GM12878 (cell line): ENCODE measurements at regions not wholly inside any gene's neighbourhood (a gene's known extent, or its start where the extent isn't known, plus 50 kb on each side); places are given as distances from the start of the nearest gene placed in this dataset.

Experiments used
- ATAC-seq: fragments of 200-7000 bp; cut with Tn5 transposase; 3 replicates; pipeline ENCODE4 v1.9.1; 2020; ENCODE audit warnings: mild to moderate bottlenecking, moderate library complexity
- BruUV-seq: library from RNA; stranded (reverse); fragments of 400-500 nt; replicated peaks from 2 replicates; lab custom pipeline; 2021; lab: Mats Ljungman, UMichigan
- CTCF ChIA-PET: fragments of 300-600 bp; sonication (Branson Sonifier 250); formaldehyde crosslinking; extraction: SDS; loops from one replicate; lab custom pipeline; 2021; ENCODE audit warnings: inconsistent platforms; lab: Yijun Ruan, JAX
- POLR2A ChIA-PET: fragments of 350-600 bp; formaldehyde crosslinking; extraction: SDS; loops from one replicate; lab custom pipeline; 2021; ENCODE audit warnings: inconsistent platforms; lab: Charles Lee
- RAD21 ChIA-PET: fragments of 300-600 bp; sonication (Branson Sonifier 250); formaldehyde crosslinking; loops from one replicate; lab custom pipeline; 2023; ENCODE audit warnings: antibody characterized with exemption; ENCODE audit not compliant: unreplicated experiment; lab: Charles Lee
- SMC1A ChIA-PET: fragments of 300-600 bp; sonication (Branson Sonifier 250); formaldehyde crosslinking; loops from one replicate; lab custom pipeline; 2023; ENCODE audit not compliant: unreplicated experiment, uncharacterized antibody; lab: Charles Lee
- DNase-seq: peaks from one replicate; pipeline ENCODE4 v3.0.0-alpha.2; 2011; ENCODE audit warnings: low read depth, low spot score
- FAIRE-seq: peaks from 3 replicates; lab custom pipeline; 2011; peaks lifted over from hg19 to GRCh38; lab: Jason Lieb, UNC
- H2AFZ ChIP-seq: 2 replicates; pipeline ENCODE4 v1.6.0; 2011; ENCODE audit warnings: low read depth, low read length, control low read depth; ENCODE audit not compliant: control insufficient read depth
- H3K27ac ChIP-seq: 2 replicates; pipeline ENCODE4 v1.5.1; 2011; ENCODE audit warnings: control low read depth; ENCODE audit not compliant: control insufficient read depth, insufficient read depth
- H3K27me3 ChIP-seq, 2 experiments: replicated peaks in 1 of 2; 2 replicates each; pipeline versions ENCODE4 v1.6.0 to v1.6.1; 2011; ENCODE audit warnings: low read length in 1 of 2; ENCODE audit not compliant: control insufficient read depth in 2 of 2, insufficient read depth in 2 of 2
- H3K36me3 ChIP-seq, 2 experiments: 2 replicates each; pipeline ENCODE4 v1.5.1; 2011; ENCODE audit warnings: low read length in 1 of 2; ENCODE audit not compliant: control insufficient read depth in 2 of 2, insufficient read depth in 2 of 2
- H3K4me1 ChIP-seq: 2 replicates; pipeline ENCODE4 v1.6.1; 2011; ENCODE audit warnings: mild to moderate bottlenecking, low read length, moderate library complexity, mixed read lengths; ENCODE audit not compliant: control insufficient read depth, insufficient read depth
- H3K4me2 ChIP-seq: 2 replicates; pipeline ENCODE4 v1.6.0; 2011; ENCODE audit warnings: control low read depth; ENCODE audit not compliant: control insufficient read depth, insufficient read depth
- H3K4me3 ChIP-seq: fragments of 200-600 bp; sonication (generic); 2 replicates; pipeline ENCODE4 v1.5.1; 2016
- H3K79me2 ChIP-seq: 2 replicates; pipeline ENCODE4 v1.6.0; 2011; ENCODE audit warnings: low read length; ENCODE audit not compliant: control insufficient read depth, insufficient read depth
- H3K9ac ChIP-seq: 2 replicates; pipeline ENCODE4 v1.8.0; 2011; ENCODE audit warnings: low read length, control low read depth, mixed read lengths; ENCODE audit not compliant: control insufficient read depth, insufficient read depth
- H3K9me3 ChIP-seq: replicated peaks from 3 replicates; pipeline ENCODE4 v1.5.1; 2011; ENCODE audit warnings: mild to moderate bottlenecking, low read length; ENCODE audit not compliant: control insufficient read depth, insufficient read depth
- H4K20me1 ChIP-seq: 2 replicates; pipeline ENCODE4 v1.6.0; 2011; ENCODE audit not compliant: control insufficient read depth, insufficient read depth
- CBX5 ChIP-seq: sonication (generic); IDR thresholded peaks from 2 replicates; pipeline ENCODE4 v1.6.1; 2016; ENCODE audit warnings: low read depth, moderate library complexity, mild to moderate bottlenecking, inconsistent platforms
- ETV6 ChIP-seq, 2 experiments: fragments of 450-650 bp in 1 of 2; IDR thresholded peaks in 1 of 2; conservative IDR thresholded peaks in 1 of 2; 2 replicates each; pipeline ENCODE4 v1.6.1; 2014; ENCODE audit warnings: antibody characterized with exemption in 1 of 2, borderline replicate concordance in 1 of 2, low read depth in 1 of 2, mild to moderate bottlenecking in 1 of 2, moderate library complexity in 1 of 2
- MTA3 ChIP-seq: IDR thresholded peaks from 2 replicates; pipeline ENCODE4 v1.6.1; 2012; ENCODE audit warnings: low read length, inconsistent platforms, borderline replicate concordance
- NFIC ChIP-seq: IDR thresholded peaks from 2 replicates; pipeline ENCODE4 v1.6.1; 2012; ENCODE audit warnings: low read depth, mild to moderate bottlenecking, inconsistent platforms, low read length, moderate library complexity
- NR2C1 ChIP-seq: fragments of 450-650 bp; IDR thresholded peaks from 2 replicates; pipeline ENCODE4 v1.6.1; 2017; ENCODE audit warnings: antibody characterized with exemption, mild to moderate bottlenecking, moderate library complexity
- PML ChIP-seq: IDR thresholded peaks from 2 replicates; pipeline ENCODE4 v1.6.1; 2012; ENCODE audit warnings: low read length, inconsistent platforms
- RFX5 ChIP-seq: IDR thresholded peaks from 2 replicates; pipeline ENCODE4 v1.6.1; 2011; ENCODE audit warnings: low read depth, low read length, improper control_type of control experiment
- SRF ChIP-seq, 2 experiments: IDR thresholded peaks; 2 replicates each; pipeline ENCODE4 v1.6.1; 2011; ENCODE audit warnings: low read depth in 2 of 2, low read length in 2 of 2, mild to moderate bottlenecking in 1 of 2, moderate library complexity in 1 of 2
- SUZ12 ChIP-seq: fragments of 200-600 bp; sonication (generic); IDR thresholded peaks from one replicate; pipeline ENCODE4 v1.6.1; 2018; ENCODE audit warnings: antibody characterized with exemption, mild to moderate bottlenecking; ENCODE audit not compliant: unreplicated experiment
- TBL1XR1 ChIP-seq: IDR thresholded peaks from 2 replicates; pipeline ENCODE4 v1.6.1; 2012; ENCODE audit warnings: low read depth, low read length, improper control_type of control experiment
- ZNF622 ChIP-seq: fragments of 450-650 bp; IDR thresholded peaks from 2 replicates; pipeline ENCODE4 v1.6.1; 2017; ENCODE audit warnings: mild to moderate bottlenecking, inconsistent platforms
- WGBS: methylation state at CpG from one replicate; pipeline ENCODE4 v1.1.6; 2016; ENCODE audit warnings: low lambda C conversion rate; ENCODE audit not compliant: insufficient replicate concordance, insufficient coverage; ENCODE audit errors: missing lambda C conversion rate; 5-methylcytosine and 5-hydroxymethylcytosine counted together
- in situ Hi-C: fragments of 300-500 bp; cut with MboI; formaldehyde crosslinking; loops from 9 replicates; pipeline ENCODE4 v1.14.3; 2018; ENCODE audit warnings: mixed read lengths
- intact Hi-C: fragments of 100-400 bp; cut with micrococcal nuclease; formaldehyde crosslinking; loops from one replicate; pipeline ENCODE4 v1.14.2; 2022; ENCODE audit not compliant: unreplicated experiment
- TF ChIP-seq, protein P1 (sequence below): IDR thresholded peaks from 2 replicates; pipeline ENCODE4 v1.6.1; 2012; ENCODE audit warnings: low read depth, low read length, improper control_type of control experiment
- TF ChIP-seq, protein P2 (sequence below): fragments of 450-650 bp; IDR thresholded peaks from 2 replicates; pipeline ENCODE4 v1.6.1; 2018; ENCODE audit warnings: borderline replicate concordance, mild to moderate bottlenecking; ENCODE audit not compliant: partially characterized antibody
- TF ChIP-seq, protein P3 (sequence below), 3 experiments: IDR thresholded peaks in 2 of 3; conservative IDR thresholded peaks in 1 of 3; 2 replicates each; pipeline ENCODE4 v1.5.1; 2011; ENCODE audit warnings: low read depth in 3 of 3, low read length in 3 of 3, mild to moderate bottlenecking in 3 of 3, control low read depth in 2 of 3, moderate library complexity in 2 of 3, inconsistent platforms in 1 of 3, mixed read lengths in 1 of 3; ENCODE audit not compliant: control insufficient read depth in 2 of 3, insufficient read depth in 1 of 3; ENCODE audit errors: extremely low read depth in 1 of 3

- Histone ChIP-seq H3K4me2 (no peak overlapping the region), H2AFZ (no peak overlapping the region), H3K27ac (no peak overlapping the region), H3K9me3 (no peaks in the 10 kb centered on the region), H3K27me3 (no peaks in the 10 kb centered on the region), H3K4me1 (no peaks in the 10 kb centered on the region), H4K20me1 (no peaks in the 10 kb centered on the region), H3K36me3 (no peaks in the 10 kb centered on the region), H3K4me3 (no peak overlapping the region), H3K9ac (no peak overlapping the region), H3K79me2 (no peaks in the 10 kb centered on the region)
- FAIRE-seq (no peak), ATAC-seq (no peak), DNase-seq (no peak)
- RAD21 ChIA-PET = no interaction called here
- in situ Hi-C loops = no loop called here
- CTCF ChIA-PET = no interaction called here
- POLR2A ChIA-PET = no interaction called here
- BruUV-seq = no TSS peak
- 61% methylated on average over 2 of the region's 2 CpGs for WGBS
- TF ChIP-seq, protein P1, sequence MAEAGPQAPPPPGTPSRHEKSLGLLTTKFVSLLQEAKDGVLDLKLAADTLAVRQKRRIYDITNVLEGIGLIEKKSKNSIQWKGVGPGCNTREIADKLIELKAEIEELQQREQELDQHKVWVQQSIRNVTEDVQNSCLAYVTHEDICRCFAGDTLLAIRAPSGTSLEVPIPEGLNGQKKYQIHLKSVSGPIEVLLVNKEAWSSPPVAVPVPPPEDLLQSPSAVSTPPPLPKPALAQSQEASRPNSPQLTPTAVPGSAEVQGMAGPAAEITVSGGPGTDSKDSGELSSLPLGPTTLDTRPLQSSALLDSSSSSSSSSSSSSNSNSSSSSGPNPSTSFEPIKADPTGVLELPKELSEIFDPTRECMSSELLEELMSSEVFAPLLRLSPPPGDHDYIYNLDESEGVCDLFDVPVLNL = no peak
- TF ChIP-seq PML (no peak), NR2C1 (no peak), CBX5 (no peak), MTA3 (no peak), SRF (IDR thresholded peaks at IDR 0.05; ENCODE audit: low read depth in 2 of 2, low read length in 2 of 2) (no peak), TBL1XR1 (no peak), NFIC (no peak), RFX5 (no peak), ETV6 (conservative IDR thresholded peaks at IDR 0.05 in 1 of 2, IDR thresholded peaks at IDR 0.05 in 1 of 2; ENCODE audit: borderline replicate concordance in 1 of 2, low read depth in 1 of 2) (no peak), ZNF622 (no peak), SUZ12 (no peak)
- TF ChIP-seq, protein P2, sequence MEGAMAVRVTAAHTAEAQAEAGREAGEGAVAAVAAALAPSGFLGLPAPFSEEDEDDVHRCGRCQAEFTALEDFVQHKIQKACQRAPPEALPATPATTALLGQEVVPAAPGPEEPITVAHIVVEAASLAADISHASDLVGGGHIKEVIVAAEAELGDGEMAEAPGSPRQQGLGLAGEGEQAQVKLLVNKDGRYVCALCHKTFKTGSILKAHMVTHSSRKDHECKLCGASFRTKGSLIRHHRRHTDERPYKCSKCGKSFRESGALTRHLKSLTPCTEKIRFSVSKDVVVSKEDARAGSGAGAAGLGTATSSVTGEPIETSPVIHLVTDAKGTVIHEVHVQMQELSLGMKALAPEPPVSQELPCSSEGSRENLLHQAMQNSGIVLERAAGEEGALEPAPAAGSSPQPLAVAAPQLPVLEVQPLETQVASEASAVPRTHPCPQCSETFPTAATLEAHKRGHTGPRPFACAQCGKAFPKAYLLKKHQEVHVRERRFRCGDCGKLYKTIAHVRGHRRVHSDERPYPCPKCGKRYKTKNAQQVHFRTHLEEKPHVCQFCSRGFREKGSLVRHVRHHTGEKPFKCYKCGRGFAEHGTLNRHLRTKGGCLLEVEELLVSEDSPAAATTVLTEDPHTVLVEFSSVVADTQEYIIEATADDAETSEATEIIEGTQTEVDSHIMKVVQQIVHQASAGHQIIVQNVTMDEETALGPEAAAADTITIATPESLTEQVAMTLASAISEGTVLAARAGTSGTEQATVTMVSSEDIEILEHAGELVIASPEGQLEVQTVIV = no peak
- TF ChIP-seq, protein P3, sequence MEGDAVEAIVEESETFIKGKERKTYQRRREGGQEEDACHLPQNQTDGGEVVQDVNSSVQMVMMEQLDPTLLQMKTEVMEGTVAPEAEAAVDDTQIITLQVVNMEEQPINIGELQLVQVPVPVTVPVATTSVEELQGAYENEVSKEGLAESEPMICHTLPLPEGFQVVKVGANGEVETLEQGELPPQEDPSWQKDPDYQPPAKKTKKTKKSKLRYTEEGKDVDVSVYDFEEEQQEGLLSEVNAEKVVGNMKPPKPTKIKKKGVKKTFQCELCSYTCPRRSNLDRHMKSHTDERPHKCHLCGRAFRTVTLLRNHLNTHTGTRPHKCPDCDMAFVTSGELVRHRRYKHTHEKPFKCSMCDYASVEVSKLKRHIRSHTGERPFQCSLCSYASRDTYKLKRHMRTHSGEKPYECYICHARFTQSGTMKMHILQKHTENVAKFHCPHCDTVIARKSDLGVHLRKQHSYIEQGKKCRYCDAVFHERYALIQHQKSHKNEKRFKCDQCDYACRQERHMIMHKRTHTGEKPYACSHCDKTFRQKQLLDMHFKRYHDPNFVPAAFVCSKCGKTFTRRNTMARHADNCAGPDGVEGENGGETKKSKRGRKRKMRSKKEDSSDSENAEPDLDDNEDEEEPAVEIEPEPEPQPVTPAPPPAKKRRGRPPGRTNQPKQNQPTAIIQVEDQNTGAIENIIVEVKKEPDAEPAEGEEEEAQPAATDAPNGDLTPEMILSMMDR (IDR thresholded peaks at IDR 0.05 in 2 of 3, conservative IDR thresholded peaks at IDR 0.05 in 1 of 3; ENCODE audit: control insufficient read depth in 2 of 3, extremely low read depth in 1 of 3, insufficient read depth in 1 of 3, low read depth in 3 of 3, low read length in 3 of 3) = no peak
- intact Hi-C loops = no loop called here
- SMC1A ChIA-PET = interaction anchor here (0.9 kb wide), 1 partner anchor 13 kb away, joined by 4 read pairs; no protein-coding TSS in a partner anchor
Measured at GRCh38 chr5:53368966-53369605, 111.3 kb upstream of the FST start.
